Testis (tissue), 2 donors: ENCODE measurements at regions not wholly inside any gene's neighbourhood (a gene's known extent, or its start where the extent isn't known, plus 50 kb on each side); places are given as distances from the start of the nearest gene placed in this dataset.

Experiments used
- CTCF ChIP-seq, 3 experiments: fragments of 450-650 bp in 2 of 3; fragments of 200-600 bp in 1 of 3; sonication (generic) in 1 of 3; IDR thresholded peaks; one replicate each; pipeline ENCODE4 v1.5.1; 2016 to 2019; ENCODE audit warnings: antibody characterized with exemption in 3 of 3, mild to moderate bottlenecking in 2 of 3, moderate library complexity in 1 of 3
- POLR2A ChIP-seq: fragments of 450-650 bp; IDR thresholded peaks from one replicate; pipeline ENCODE4 v1.6.1; 2017; ENCODE audit warnings: antibody characterized with exemption, mild to moderate bottlenecking, moderate library complexity

- TF ChIP-seq POLR2A (no peak), CTCF (IDR thresholded peaks at IDR 0.05) (no peak)
Observed at GRCh38 chr7:117960351-117960750, 87.1 kb upstream of the CTTNBP2 start.
